HUES48 (cell line): ENCODE measurements at regions not wholly inside any gene's neighbourhood (a gene's known extent, or its start where the extent isn't known, plus 50 kb on each side); places are given as distances from the start of the nearest gene placed in this dataset.

Source experiments
- H3K27ac ChIP-seq: one replicate; pipeline ENCODE4 v1.7.0; 2013; ENCODE audit warnings: low read depth, low read length, inconsistent platforms
- H3K27me3 ChIP-seq: 2 replicates; pipeline ENCODE4 v1.6.1; 2013; ENCODE audit warnings: mild to moderate bottlenecking, low read length; ENCODE audit not compliant: control insufficient read depth, insufficient read depth
- H3K36me3 ChIP-seq: 2 replicates; pipeline ENCODE4 v1.6.1; 2013; ENCODE audit warnings: low read length; ENCODE audit not compliant: control insufficient read depth, insufficient read depth
- H3K4me1 ChIP-seq: 2 replicates; pipeline ENCODE4 v1.6.1; 2013; ENCODE audit warnings: mild to moderate bottlenecking, low read length; ENCODE audit not compliant: control insufficient read depth, insufficient read depth
- H3K4me3 ChIP-seq: 2 replicates; pipeline ENCODE4 v1.5.1; 2013; ENCODE audit warnings: mild to moderate bottlenecking, low read depth, low read length
- H3K9ac ChIP-seq: 2 replicates; pipeline ENCODE4 v1.6.1; 2013; ENCODE audit warnings: mild to moderate bottlenecking, low read depth, low read length, moderate library complexity
- H3K9me3 ChIP-seq: 2 replicates; pipeline ENCODE4 v1.6.1; 2013; ENCODE audit warnings: low read length; ENCODE audit not compliant: control insufficient read depth, insufficient read depth

GRCh38 chr6:126541806-126542491 lies 202.0 kb downstream of the CENPW start:
- H3K4me3 ChIP-seq, result no peak overlapping the region
- H3K9me3 ChIP-seq, result no peaks in the 10 kb centered on the region
- no peaks in the 10 kb centered on the region for H3K27me3 ChIP-seq
- H3K36me3 ChIP-seq, result no peaks in the 10 kb centered on the region
- no peak overlapping the region for H3K9ac ChIP-seq
- no peak overlapping the region for H3K27ac ChIP-seq
- peaks cover 4% of the 10 kb centered on the region; the same call in 1 of the 2 replicates for H3K4me1 ChIP-seq

GRCh38 chr6:126546541-126547120 lies 206.7 kb downstream of the CENPW start:
- no peak overlapping the region for H3K9ac ChIP-seq
- no peaks in the 10 kb centered on the region for H3K36me3 ChIP-seq
- H3K4me3 ChIP-seq, result no peak overlapping the region
- H3K27ac ChIP-seq, result no peak overlapping the region
- H3K27me3 ChIP-seq, result no peaks in the 10 kb centered on the region
- H3K9me3 ChIP-seq, result no peaks in the 10 kb centered on the region
- peaks cover 4% of the 10 kb centered on the region; the same call in 1 of the 2 replicates for H3K4me1 ChIP-seq

GRCh38 chr6:126548300-126548699 lies 208.4 kb downstream of the CENPW start:
- Histone ChIP-seq H3K4me3 (no peak overlapping the region), H3K4me1 (peaks cover 4% of the 10 kb centered on the region; the same call in 1 of the 2 replicates), H3K36me3 (no peaks in the 10 kb centered on the region), H3K27ac (no peak overlapping the region), H3K9ac (no peak overlapping the region), H3K9me3 (no peaks in the 10 kb centered on the region), H3K27me3 (no peaks in the 10 kb centered on the region)

- H3K9me3 ChIP-seq, result no peaks in the 10 kb centered on the region
- H3K9ac ChIP-seq, result no peak overlapping the region
- no peaks in the 10 kb centered on the region for H3K27me3 ChIP-seq
- H3K36me3 ChIP-seq, result no peaks in the 10 kb centered on the region
- H3K4me1 ChIP-seq, result peaks cover 4% of the 10 kb centered on the region; the same call in 1 of the 2 replicates
- no peak overlapping the region for H3K4me3 ChIP-seq
- H3K27ac ChIP-seq, result no peak overlapping the region
Observed at GRCh38 chr6:126550323-126550722, 210.4 kb downstream of the CENPW start.

- H3K4me1 ChIP-seq, result no peaks in the 10 kb centered on the region
- no peak overlapping the region for H3K27ac ChIP-seq
- no peak overlapping the region for H3K9ac ChIP-seq
- no peaks in the 10 kb centered on the region for H3K27me3 ChIP-seq
- H3K9me3 ChIP-seq, result no peaks in the 10 kb centered on the region
- no peaks in the 10 kb centered on the region for H3K36me3 ChIP-seq
- H3K4me3 ChIP-seq, result no peak overlapping the region
Observed at GRCh38 chr6:126551832-126552231, 211.9 kb downstream of the CENPW start.

- Histone ChIP-seq H3K4me3 (no peak overlapping the region), H3K9ac (no peak overlapping the region)
Observed at GRCh38 chr6:126553854-126554253, 213.9 kb downstream of the CENPW start.

GRCh38 chr6:126570507-126570906 lies 230.6 kb downstream of the CENPW start:
- Histone ChIP-seq H3K36me3 (no peaks in the 10 kb centered on the region), H3K9ac (no peak overlapping the region), H3K4me3 (no peak overlapping the region), H3K27me3 (no peaks in the 10 kb centered on the region), H3K27ac (no peak overlapping the region), H3K4me1 (no peaks in the 10 kb centered on the region), H3K9me3 (no peaks in the 10 kb centered on the region)

More at GRCh38 chr6:126553854-126554253, 213.9 kb downstream of the CENPW start:
- H3K36me3 ChIP-seq, result no peaks in the 10 kb centered on the region
- H3K4me1 ChIP-seq, result no peaks in the 10 kb centered on the region
- peaks cover 16% of the 10 kb centered on the region for H3K9me3 ChIP-seq
- no peaks in the 10 kb centered on the region for H3K27me3 ChIP-seq
- no peak overlapping the region for H3K27ac ChIP-seq

- no peak overlapping the region for H3K27ac ChIP-seq
- no peak overlapping the region for H3K9ac ChIP-seq
- no peak overlapping the region for H3K4me3 ChIP-seq
- H3K27me3 ChIP-seq, result no peaks in the 10 kb centered on the region
- H3K36me3 ChIP-seq, result no peaks in the 10 kb centered on the region
- no peaks in the 10 kb centered on the region for H3K4me1 ChIP-seq
- no peaks in the 10 kb centered on the region for H3K9me3 ChIP-seq
Observed at GRCh38 chr6:126574301-126574700, 234.4 kb downstream of the CENPW start.

GRCh38 chr6:126581316-126581715 lies 241.4 kb downstream of the CENPW start:
- Histone ChIP-seq H3K9ac (no peak overlapping the region), H3K4me1 (no peaks in the 10 kb centered on the region), H3K4me3 (no peak overlapping the region), H3K27me3 (no peaks in the 10 kb centered on the region), H3K36me3 (no peaks in the 10 kb centered on the region), H3K9me3 (no peaks in the 10 kb centered on the region), H3K27ac (no peak overlapping the region)

GRCh38 chr6:126600258-126600916 lies 260.5 kb downstream of the CENPW start:
- H3K4me3 ChIP-seq, result no peak overlapping the region
- H3K36me3 ChIP-seq, result no peaks in the 10 kb centered on the region
- no peaks in the 10 kb centered on the region for H3K27me3 ChIP-seq
- H3K4me1 ChIP-seq, result no peaks in the 10 kb centered on the region
- H3K9me3 ChIP-seq, result peaks cover 12% of the 10 kb centered on the region; the same call in 1 of the 2 replicates
- H3K9ac ChIP-seq, result no peak overlapping the region
- H3K27ac ChIP-seq, result no peak overlapping the region

GRCh38 chr6:126603410-126603809 lies 263.5 kb downstream of the CENPW start:
- H3K27me3 ChIP-seq, result no peaks in the 10 kb centered on the region
- no peaks in the 10 kb centered on the region for H3K36me3 ChIP-seq
- no peak overlapping the region for H3K9ac ChIP-seq
- H3K27ac ChIP-seq, result no peak overlapping the region
- peaks cover 12% of the 10 kb centered on the region; the same call in 1 of the 2 replicates for H3K9me3 ChIP-seq
- no peaks in the 10 kb centered on the region for H3K4me1 ChIP-seq
- H3K4me3 ChIP-seq, result no peak overlapping the region
